MM.1S (cell line): ENCODE measurements at regions not wholly inside any gene's neighbourhood (a gene's known extent, or its start where the extent isn't known, plus 50 kb on each side); places are given as distances from the start of the nearest gene placed in this dataset.
"Not testable (repeated sequence)": the region's sequence is repeated elsewhere in the genome, so short reads cannot be mapped to it uniquely, and the experiment has no call there.

ENCODE experiments used
- CTCF ChIP-seq: fragments of 300-600 bp; sonication (generic); IDR thresholded peaks from 2 replicates; pipeline ENCODE4 v1.5.1; 2016; ENCODE audit warnings: antibody characterized with exemption, low read length, mixed read lengths
- EZH2 ChIP-seq: fragments of 300-600 bp; sonication (generic); optimal IDR thresholded peaks from 2 replicates; pipeline ENCODE3; 2017; ENCODE audit warnings: low read depth, mild to moderate bottlenecking, antibody characterized with exemption, low read length, mixed read lengths
- EZH2phosphoT487 ChIP-seq: fragments of 300-600 bp; sonication (generic); IDR thresholded peaks from 2 replicates; pipeline ENCODE4 v1.6.1; 2018; ENCODE audit warnings: antibody characterized with exemption, low read length

- not testable (repeated sequence) for TF ChIP-seq CTCF, EZH2, EZH2phosphoT487
Measured at GRCh38 chr14:105629091-105629885, 102.9 kb downstream of the TMEM121 start.
